Tibial artery (tissue), 4 donors: ENCODE measurements at regions not wholly inside any gene's neighbourhood (a gene's known extent, or its start where the extent isn't known, plus 50 kb on each side); places are given as distances from the start of the nearest gene placed in this dataset.

Experiments used
- DNase-seq, 2 donors: peaks; one replicate each; pipeline ENCODE4 v3.0.0-alpha.2; 2019
- H3K27ac ChIP-seq, 2 donors: fragments of 200-600 bp; sonication (generic) in 1 of 2; 1 replicate in 1 of 2; 2 replicates in 1 of 2; pipeline ENCODE4 v1.5.1; 2018 to 2019; ENCODE audit warnings: mild to moderate bottlenecking in 1 of 2
- H3K27me3 ChIP-seq, 2 donors: fragments of 200-600 bp; sonication (generic) in 1 of 2; one replicate each; pipeline versions ENCODE4 v1.5.1 to v1.6.0; 2016 to 2019
- H3K36me3 ChIP-seq, 3 donors: fragments of 200-600 bp; sonication (generic) in 2 of 3; one replicate each; pipeline ENCODE4 v1.5.1; 2016 to 2019; ENCODE audit warnings: mild to moderate bottlenecking in 2 of 3
- H3K4me1 ChIP-seq, 4 donors: fragments of 200-600 bp; sonication (generic) in 2 of 4; 1 replicate in 3 of 4; 2 replicates in 1 of 4; pipeline ENCODE4 v1.5.1; 2016 to 2019
- H3K4me3 ChIP-seq, 2 donors: fragments of 200-600 bp; sonication (generic) in 1 of 2; 1 replicate in 1 of 2; 2 replicates in 1 of 2; pipeline ENCODE4 v1.5.1; 2018 to 2019; ENCODE audit warnings: mild to moderate bottlenecking in 2 of 2
- H3K9me3 ChIP-seq, 3 donors: fragments of 200-600 bp; sonication (generic) in 1 of 3; one replicate each; pipeline ENCODE4 v1.5.1; 2016 to 2019
- intact Hi-C: fragments of 100-400 bp; cut with DNase I; formaldehyde crosslinking; loops from one replicate; pipeline ENCODE4 v1.15.0; 2023; ENCODE audit warnings: low total_unique reads
- TF ChIP-seq, protein P1 (sequence below), 2 experiments: fragments of 200-600 bp in 1 of 2; fragments of 450-650 bp in 1 of 2; IDR thresholded peaks; one replicate each; pipeline ENCODE4 v1.5.1; 2017 to 2019; ENCODE audit warnings: antibody characterized with exemption in 2 of 2, mild to moderate bottlenecking in 1 of 2, moderate library complexity in 1 of 2

DNA sequence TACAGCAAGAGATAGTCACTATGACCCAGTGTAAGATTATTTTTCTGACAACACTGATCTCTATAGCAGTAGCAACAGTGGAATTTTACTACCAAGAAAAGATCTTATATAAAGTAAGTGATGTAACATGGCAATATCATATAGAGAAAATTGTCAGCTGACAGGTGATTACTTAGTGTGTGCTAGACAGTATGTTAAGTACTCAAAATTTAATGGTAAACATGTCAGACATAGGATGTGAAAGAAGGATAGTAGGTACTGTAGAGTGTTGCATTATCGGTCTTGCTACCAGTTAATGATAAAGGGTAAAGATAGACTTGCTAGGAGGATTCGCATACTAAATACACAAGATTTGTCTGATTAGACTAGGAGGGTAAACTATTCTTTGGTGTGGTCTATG is 247.4 kb downstream of the CYLC2 start:
- Histone ChIP-seq H3K36me3 (no peaks in the 10 kb centered on the region), H3K4me3 (no peak overlapping the region), H3K27ac (no peak overlapping the region), H3K4me1 (no peaks in the 10 kb centered on the region), H3K9me3 (no peaks in the 10 kb centered on the region), H3K27me3 (no peaks in the 10 kb centered on the region)
- DNase-seq = no peak
- intact Hi-C loops = no loop called here
- TF ChIP-seq, protein P1, sequence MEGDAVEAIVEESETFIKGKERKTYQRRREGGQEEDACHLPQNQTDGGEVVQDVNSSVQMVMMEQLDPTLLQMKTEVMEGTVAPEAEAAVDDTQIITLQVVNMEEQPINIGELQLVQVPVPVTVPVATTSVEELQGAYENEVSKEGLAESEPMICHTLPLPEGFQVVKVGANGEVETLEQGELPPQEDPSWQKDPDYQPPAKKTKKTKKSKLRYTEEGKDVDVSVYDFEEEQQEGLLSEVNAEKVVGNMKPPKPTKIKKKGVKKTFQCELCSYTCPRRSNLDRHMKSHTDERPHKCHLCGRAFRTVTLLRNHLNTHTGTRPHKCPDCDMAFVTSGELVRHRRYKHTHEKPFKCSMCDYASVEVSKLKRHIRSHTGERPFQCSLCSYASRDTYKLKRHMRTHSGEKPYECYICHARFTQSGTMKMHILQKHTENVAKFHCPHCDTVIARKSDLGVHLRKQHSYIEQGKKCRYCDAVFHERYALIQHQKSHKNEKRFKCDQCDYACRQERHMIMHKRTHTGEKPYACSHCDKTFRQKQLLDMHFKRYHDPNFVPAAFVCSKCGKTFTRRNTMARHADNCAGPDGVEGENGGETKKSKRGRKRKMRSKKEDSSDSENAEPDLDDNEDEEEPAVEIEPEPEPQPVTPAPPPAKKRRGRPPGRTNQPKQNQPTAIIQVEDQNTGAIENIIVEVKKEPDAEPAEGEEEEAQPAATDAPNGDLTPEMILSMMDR (IDR thresholded peaks at IDR 0.05) = no peak

GRCh38 chr9:103243553-103243952 is 248.4 kb downstream of the CYLC2 start:
- Histone ChIP-seq H3K9me3 (no peaks in the 10 kb centered on the region), H3K36me3 (no peaks in the 10 kb centered on the region), H3K4me3 (no peak overlapping the region), H3K4me1 (no peaks in the 10 kb centered on the region), H3K27ac (no peak overlapping the region), H3K27me3 (no peaks in the 10 kb centered on the region)
- no peak for DNase-seq
- TF ChIP-seq, protein P1 (IDR thresholded peaks at IDR 0.05) = no peak
- intact Hi-C loops = no loop called here

DNA sequence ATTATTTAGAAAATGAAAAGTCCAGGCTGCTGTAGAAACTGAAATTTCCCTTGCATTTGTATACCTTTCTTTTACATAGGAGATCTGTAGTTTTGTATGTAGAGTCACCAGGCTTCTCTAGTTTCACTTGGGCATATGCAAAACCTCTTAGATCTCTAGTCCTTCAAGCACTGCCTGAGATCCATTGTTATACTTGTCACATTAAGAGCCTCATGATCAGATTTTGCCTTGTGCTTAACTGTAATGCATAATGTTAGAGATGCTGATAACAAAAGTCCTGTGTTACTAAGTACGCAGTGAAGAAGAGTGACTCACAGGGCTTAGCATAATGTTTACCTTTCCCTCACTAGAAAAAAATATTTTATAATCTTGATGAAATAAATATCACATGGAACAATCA is 250.2 kb downstream of the CYLC2 start:
- H3K4me1 ChIP-seq = no peaks in the 10 kb centered on the region
- no peak for DNase-seq
- TF ChIP-seq, protein P1 (IDR thresholded peaks at IDR 0.05) = no peak
- H3K9me3 ChIP-seq = no peaks in the 10 kb centered on the region
- no peak overlapping the region for H3K27ac ChIP-seq
- no peaks in the 10 kb centered on the region for H3K36me3 ChIP-seq
- intact Hi-C loops = no loop called here
- H3K4me3 ChIP-seq = no peak overlapping the region
- no peaks in the 10 kb centered on the region for H3K27me3 ChIP-seq

- H3K9me3 ChIP-seq = no peaks in the 10 kb centered on the region
- H3K27ac ChIP-seq = no peak overlapping the region
- no peaks in the 10 kb centered on the region for H3K4me1 ChIP-seq
- no peak for DNase-seq
- H3K36me3 ChIP-seq = no peaks in the 10 kb centered on the region
- TF ChIP-seq, protein P1 (IDR thresholded peaks at IDR 0.05) = no peak
- intact Hi-C loops = no loop called here
- H3K4me3 ChIP-seq = no peak overlapping the region
- no peaks in the 10 kb centered on the region for H3K27me3 ChIP-seq
These were observed 266.8 kb downstream of the CYLC2 start for GRCh38 chr9:103261951-103262350.

DNA sequence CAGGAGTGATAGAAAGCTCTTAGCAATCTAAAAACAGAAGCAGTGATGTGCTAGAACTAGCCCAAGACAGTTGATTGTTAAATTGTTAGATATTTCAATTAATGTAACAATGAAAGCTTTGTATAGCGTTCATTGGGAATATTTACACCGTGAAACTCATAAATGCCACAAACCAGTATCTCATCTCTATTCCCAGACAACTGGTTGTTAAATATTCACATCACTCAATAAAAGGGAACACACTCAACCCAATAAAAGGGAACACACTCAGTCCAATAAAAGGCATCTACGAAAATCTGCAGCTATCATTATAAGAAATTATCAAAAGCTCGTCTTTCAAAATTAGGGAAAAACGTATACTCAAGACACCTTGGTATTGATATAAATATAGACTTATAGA is 270.9 kb downstream of the CYLC2 start:
- H3K27ac ChIP-seq = no peak overlapping the region
- TF ChIP-seq, protein P1 (IDR thresholded peaks at IDR 0.05) = no peak
- DNase-seq = no peak
- H3K9me3 ChIP-seq = no peaks in the 10 kb centered on the region
- no peaks in the 10 kb centered on the region for H3K27me3 ChIP-seq
- intact Hi-C loops = no loop called here
- no peak overlapping the region for H3K4me3 ChIP-seq
- H3K4me1 ChIP-seq = no peaks in the 10 kb centered on the region
- no peaks in the 10 kb centered on the region for H3K36me3 ChIP-seq

DNA sequence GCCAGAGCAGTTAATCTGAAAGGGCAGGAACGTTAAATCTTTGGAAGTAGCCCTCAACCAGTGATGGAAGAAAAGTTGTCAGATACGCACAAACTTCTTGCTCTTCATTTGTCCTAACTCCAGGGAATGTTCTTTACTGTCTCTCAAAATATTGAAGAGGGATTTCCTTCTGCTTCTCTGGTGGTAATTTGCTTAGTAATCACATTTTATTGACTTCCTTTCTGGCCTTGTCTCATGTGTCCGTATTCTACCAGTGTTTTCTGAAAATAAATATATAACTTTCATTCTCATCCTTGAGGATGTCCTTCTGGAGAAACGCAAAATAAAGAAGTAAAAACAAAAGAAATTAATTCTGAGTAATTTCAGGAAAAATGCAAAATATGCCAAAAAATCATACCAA is 282.1 kb downstream of the CYLC2 start:
- intact Hi-C loops = no loop called here
- H3K4me1 ChIP-seq = no peaks in the 10 kb centered on the region
- TF ChIP-seq, protein P1 (IDR thresholded peaks at IDR 0.05) = no peak

More for the DNA sequence above, 282.1 kb downstream of the CYLC2 start:
- DNase-seq = no peak
- H3K9me3 ChIP-seq = no peaks in the 10 kb centered on the region
- H3K4me3 ChIP-seq = no peak overlapping the region
- H3K36me3 ChIP-seq = no peaks in the 10 kb centered on the region
- no peaks in the 10 kb centered on the region for H3K27me3 ChIP-seq
- no peak overlapping the region for H3K27ac ChIP-seq
